H1 (cell line): ENCODE measurements at regions not wholly inside any gene's neighbourhood (a gene's known extent, or its start where the extent isn't known, plus 50 kb on each side); places are given as distances from the start of the nearest gene placed in this dataset.

Source experiments
- CTCF ChIA-PET: fragments of 300-600 bp; sonication (Branson Sonifier 250); formaldehyde crosslinking; loops from one replicate; lab custom pipeline; 2021; ENCODE audit not compliant: partially characterized antibody; lab: Charles Lee
- POLR2A ChIA-PET: fragments of 300-600 bp; sonication (Branson Sonifier 250); formaldehyde crosslinking; loops from one replicate; lab custom pipeline; 2021; ENCODE audit warnings: inconsistent platforms; ENCODE audit not compliant: partially characterized antibody; lab: Charles Lee
- DNase-seq, 2 experiments: peaks; one replicate each; pipeline versions ENCODE4 v3.0.0 to v3.0.0-alpha.2; 2010 to 2022; ENCODE audit warnings: low spot score in 2 of 2, low read depth in 1 of 2, mixed read lengths in 1 of 2
- FAIRE-seq: peaks from 2 replicates; lab custom pipeline; 2011; peaks lifted over from hg19 to GRCh38; lab: Jason Lieb, UNC
- H2AFZ ChIP-seq: 2 replicates; pipeline ENCODE4 v1.8.1; 2012; ENCODE audit warnings: low read length, inconsistent platforms
- H2AK5ac ChIP-seq: 2 replicates; pipeline ENCODE4 v1.6.1; 2013; ENCODE audit warnings: low read depth, low read length
- H2BK120ac ChIP-seq: replicated peaks from 2 replicates; pipeline ENCODE3; 2013; ENCODE audit warnings: low read depth, low read length, inconsistent platforms
- H2BK12ac ChIP-seq: 2 replicates; pipeline ENCODE4 v1.6.1; 2013; ENCODE audit warnings: low read depth, low read length
- H2BK15ac ChIP-seq: 2 replicates; pipeline ENCODE4 v1.6.1; 2013; ENCODE audit warnings: low read length
- H2BK20ac ChIP-seq: 2 replicates; pipeline ENCODE4 v1.6.1; 2013; ENCODE audit warnings: low read length
- H2BK5ac ChIP-seq: 2 replicates; pipeline ENCODE4 v1.6.1; 2013; ENCODE audit warnings: low read depth, low read length
- H3K14ac ChIP-seq: 2 replicates; pipeline ENCODE4 v1.6.1; 2013; ENCODE audit warnings: inconsistent platforms; ENCODE audit not compliant: insufficient read length
- H3K18ac ChIP-seq: 2 replicates; pipeline ENCODE4 v1.6.1; 2013; ENCODE audit warnings: low read length; ENCODE audit errors: extremely low read depth
- H3K23ac ChIP-seq: 2 replicates; pipeline ENCODE4 v1.6.1; 2013; ENCODE audit warnings: inconsistent platforms; ENCODE audit not compliant: insufficient read length
- H3K23me2 ChIP-seq: 2 replicates; pipeline ENCODE4 v1.6.1; 2013; ENCODE audit warnings: low read depth, low read length
- H3K27ac ChIP-seq: 2 replicates; pipeline ENCODE4 v1.6.1; 2011; ENCODE audit warnings: low read depth, low read length, inconsistent platforms
- H3K27me3 ChIP-seq, 4 experiments: replicated peaks in 1 of 4; 1 replicate in 1 of 4; 2 replicates in 3 of 4; pipeline versions ENCODE4 v1.6.1 to v1.8.1; 2011 to 2013; ENCODE audit warnings: low read length in 3 of 4, mild to moderate bottlenecking in 3 of 4, inconsistent platforms in 2 of 4, mixed read lengths in 2 of 4, moderate library complexity in 1 of 4; ENCODE audit not compliant: control insufficient read depth in 3 of 4, insufficient read depth in 3 of 4; ENCODE audit errors: extremely low read depth in 1 of 4
- H3K36me3 ChIP-seq, 4 experiments: 2 replicates each; pipeline versions ENCODE4 v1.6.1 to v1.8.1; 2011 to 2013; ENCODE audit warnings: mild to moderate bottlenecking in 4 of 4, low read length in 3 of 4, moderate library complexity in 2 of 4, control low read depth in 1 of 4, inconsistent platforms in 1 of 4; ENCODE audit not compliant: insufficient read depth in 4 of 4, control insufficient read depth in 2 of 4
- H3K4ac ChIP-seq: replicated peaks from 2 replicates; pipeline ENCODE3; 2013; ENCODE audit warnings: low read length, low read depth, mixed read lengths, inconsistent platforms; ENCODE audit not compliant: insufficient read length
- H3K4me1 ChIP-seq, 4 experiments: replicated peaks in 1 of 4; 1 replicate in 1 of 4; 2 replicates in 3 of 4; pipeline versions ENCODE4 v1.6.1 to v1.8.1; 2011 to 2013; ENCODE audit warnings: low read length in 3 of 4, inconsistent platforms in 2 of 4, mixed read lengths in 1 of 4; ENCODE audit not compliant: insufficient read depth in 4 of 4, control insufficient read depth in 3 of 4
- H3K4me2 ChIP-seq, 2 experiments: 2 replicates each; pipeline versions ENCODE4 v1.6.1 to v1.8.1; 2011 to 2013; ENCODE audit warnings: low read depth in 2 of 2, low read length in 2 of 2, control low read depth in 1 of 2, inconsistent platforms in 1 of 2, mild to moderate bottlenecking in 1 of 2; ENCODE audit not compliant: insufficient read depth in 1 of 2
- H3K4me3 ChIP-seq, 4 experiments: fragments of 200-600, 300-600 bp in 1 of 4; sonication (generic), shearing (Covaris generic), sonication (Bioruptor Twin) in 1 of 4; 2 replicates each; pipeline versions ENCODE4 v1.5.1 to v1.8.1; 2011 to 2016; ENCODE audit warnings: low read length in 4 of 4, low read depth in 3 of 4, control low read depth in 2 of 4, inconsistent platforms in 2 of 4, mild to moderate bottlenecking in 2 of 4, mixed read lengths in 1 of 4, moderate library complexity in 1 of 4; ENCODE audit not compliant: insufficient read depth in 2 of 4; ENCODE audit errors: extremely low read depth in 1 of 4
- H3K56ac ChIP-seq: replicated peaks from 2 replicates; pipeline ENCODE3; 2013; ENCODE audit warnings: low read depth, mild to moderate bottlenecking, mixed read lengths, low read length, inconsistent platforms; ENCODE audit not compliant: insufficient read length
- H3K79me1 ChIP-seq: 2 replicates; pipeline ENCODE4 v1.6.1; 2013; ENCODE audit warnings: low read depth, low read length, control low read depth
- H3K79me2 ChIP-seq, 2 experiments: 2 replicates each; pipeline versions ENCODE4 v1.6.1 to v1.8.1; 2012 to 2013; ENCODE audit warnings: low read length in 2 of 2, mild to moderate bottlenecking in 2 of 2, inconsistent platforms in 1 of 2; ENCODE audit not compliant: insufficient read depth in 2 of 2, control insufficient read depth in 1 of 2
- H3K9ac ChIP-seq, 4 experiments: replicated peaks in 1 of 4; 1 replicate in 1 of 4; 2 replicates in 3 of 4; pipeline versions ENCODE4 v1.6.1 to v1.8.1; 2011 to 2013; ENCODE audit warnings: low read depth in 3 of 4, low read length in 3 of 4, control low read depth in 2 of 4, mild to moderate bottlenecking in 2 of 4, moderate library complexity in 2 of 4, inconsistent platforms in 1 of 4; ENCODE audit errors: extremely low read depth in 1 of 4
- H3K9me3 ChIP-seq, 2 experiments: 2 replicates each; pipeline versions ENCODE4 v1.6.1 to v1.8.1; 2012 to 2013; ENCODE audit warnings: mild to moderate bottlenecking in 2 of 2, moderate library complexity in 2 of 2, control low read depth in 1 of 2, inconsistent platforms in 1 of 2, low read depth in 1 of 2, low read length in 1 of 2, mixed read lengths in 1 of 2; ENCODE audit not compliant: insufficient read depth in 2 of 2
- H4K20me1 ChIP-seq, 2 experiments: replicated peaks in 1 of 2; 2 replicates each; pipeline versions ENCODE3 to v1.8.1; 2011 to 2013; ENCODE audit warnings: inconsistent platforms in 2 of 2, low read length in 2 of 2, mild to moderate bottlenecking in 1 of 2; ENCODE audit not compliant: insufficient read depth in 2 of 2, control insufficient read depth in 1 of 2
- H4K5ac ChIP-seq: 2 replicates; pipeline ENCODE4 v1.6.1; 2013; ENCODE audit warnings: low read length, low read depth, mixed read lengths, inconsistent platforms; ENCODE audit not compliant: insufficient read length
- H4K8ac ChIP-seq: 2 replicates; pipeline ENCODE4 v1.8.0; 2013; ENCODE audit warnings: mild to moderate bottlenecking, moderate library complexity, low read length, inconsistent platforms; ENCODE audit not compliant: insufficient read depth; ENCODE audit errors: extremely low read depth
- H4K91ac ChIP-seq: replicated peaks from 2 replicates; pipeline ENCODE3; 2013; ENCODE audit warnings: low read length, mixed read lengths, inconsistent platforms; ENCODE audit not compliant: insufficient read length
- CBX5 ChIP-seq: fragments of 300-800, 300-1000 bp; sonication (generic); IDR thresholded peaks from 2 replicates; pipeline ENCODE4 v1.7.1; 2016; ENCODE audit warnings: antibody characterized with exemption, low read length, low read depth
- CEBPB ChIP-seq: IDR thresholded peaks from 2 replicates; pipeline ENCODE4 v1.6.1; 2012; ENCODE audit warnings: low read depth, low read length
- HDAC2 ChIP-seq, 2 experiments: fragments of 300-600 bp in 1 of 2; sonication (generic) in 1 of 2; IDR thresholded peaks; 2 replicates each; pipeline ENCODE4 v1.6.1; 2011 to 2012; ENCODE audit warnings: low read depth in 2 of 2, low read length in 2 of 2, mild to moderate bottlenecking in 2 of 2, moderate library complexity in 2 of 2, borderline replicate concordance in 1 of 2, inconsistent platforms in 1 of 2
- KDM4A ChIP-seq: IDR thresholded peaks from one replicate; pipeline ENCODE4 v1.7.1; 2012; ENCODE audit warnings: low read depth, mild to moderate bottlenecking, moderate library complexity, low read length, inconsistent platforms; ENCODE audit not compliant: severe bottlenecking
- PHF8 ChIP-seq: fragments of 200-600 bp; sonication (generic); conservative IDR thresholded peaks from 2 replicates; pipeline ENCODE4 v1.7.1; 2012; ENCODE audit warnings: low read depth, mild to moderate bottlenecking, inconsistent platforms, low read length, moderate library complexity
- POU5F1 ChIP-seq: IDR thresholded peaks from 2 replicates; pipeline ENCODE4 v1.6.1; 2011; ENCODE audit warnings: low read depth, mild to moderate bottlenecking, low read length, moderate library complexity
- RAD21 ChIP-seq, 2 experiments: IDR thresholded peaks in 1 of 2; conservative IDR thresholded peaks in 1 of 2; 2 replicates each; pipeline ENCODE4 v1.6.1; 2011; ENCODE audit warnings: low read depth in 2 of 2, low read length in 2 of 2, improper control_type of control experiment in 1 of 2, inconsistent platforms in 1 of 2, mild to moderate bottlenecking in 1 of 2, moderate library complexity in 1 of 2
- RBBP5 ChIP-seq: IDR thresholded peaks from 2 replicates; pipeline ENCODE4 v1.7.1; 2012; ENCODE audit warnings: low read depth, mild to moderate bottlenecking, inconsistent platforms, low read length, moderate library complexity, borderline replicate concordance
- RNF2 ChIP-seq: fragments of 200-900, 300-1000 bp; sonication (generic); IDR thresholded peaks from 2 replicates; pipeline ENCODE4 v1.7.1; 2016; ENCODE audit warnings: borderline replicate concordance, low read depth, mild to moderate bottlenecking, antibody characterized with exemption, low read length; ENCODE audit not compliant: poor library complexity, severe bottlenecking; ENCODE audit errors: missing control alignments
- SP2 ChIP-seq: IDR thresholded peaks from 2 replicates; pipeline ENCODE4 v1.6.1; 2012; ENCODE audit warnings: mild to moderate bottlenecking, low read length, inconsistent platforms
- SRF ChIP-seq: IDR thresholded peaks from 2 replicates; pipeline ENCODE4 v1.6.1; 2011; ENCODE audit warnings: mild to moderate bottlenecking, low read depth, low read length, moderate library complexity
- TAF1 ChIP-seq: IDR thresholded peaks from 2 replicates; pipeline ENCODE4 v1.6.1; 2011; ENCODE audit warnings: mild to moderate bottlenecking, low read depth, low read length
- WGBS, 2 experiments: shearing (Covaris generic) in 1 of 2; methylation state at CpG; one replicate each; pipeline versions ENCODE4 v1.1.6 to v1.1.7; 2013 to 2015; ENCODE audit warnings: low lambda C conversion rate in 2 of 2, mixed read lengths in 2 of 2, inconsistent platforms in 1 of 2, low coverage in 1 of 2, missing lambda C conversion rate in 1 of 2; ENCODE audit not compliant: insufficient replicate concordance in 2 of 2, insufficient coverage in 1 of 2, insufficient read length in 1 of 2; ENCODE audit errors: extremely low coverage in 1 of 2, missing lambda C conversion rate in 1 of 2; 5-methylcytosine and 5-hydroxymethylcytosine counted together

GRCh38 chr7:106770191-106770590 lies 94.9 kb upstream of the PIK3CG start:
- H3K9ac ChIP-seq, result no peak overlapping the region
- no peak overlapping the region for H3K4me3 ChIP-seq
- no peak overlapping the region for H2AK5ac ChIP-seq
- DNase-seq, result no peak
- H2BK15ac ChIP-seq, result no peak overlapping the region
- no peaks in the 10 kb centered on the region for H3K23me2 ChIP-seq
- no peaks in the 10 kb centered on the region for H3K36me3 ChIP-seq
- TF ChIP-seq RNF2 (no peak), CBX5 (no peak), CEBPB (no peak), RBBP5 (no peak), SP2 (no peak), PHF8 (no peak), KDM4A (no peak), HDAC2 (IDR thresholded peaks at IDR 0.05; ENCODE audit: borderline replicate concordance in 1 of 2, low read depth in 2 of 2, low read length in 2 of 2) (no peak), SRF (no peak), TAF1 (no peak), POU5F1 (no peak), RAD21 (IDR thresholded peaks at IDR 0.05 in 1 of 2, conservative IDR thresholded peaks at IDR 0.05 in 1 of 2; ENCODE audit: low read depth in 2 of 2, low read length in 2 of 2) (no peak)
- H3K23ac ChIP-seq, result no peak overlapping the region
- POLR2A ChIA-PET, result no interaction called here
- no peak overlapping the region for H3K56ac ChIP-seq
- H2AFZ ChIP-seq, result no peak overlapping the region
- no peak overlapping the region for H2BK5ac ChIP-seq
- H3K4me1 ChIP-seq, result no peaks in the 10 kb centered on the region; a peak in 1 of 7 replicates
- no peak overlapping the region for H4K91ac ChIP-seq
- no peak overlapping the region for H2BK12ac ChIP-seq
- H4K8ac ChIP-seq, result no peak overlapping the region
- H3K4ac ChIP-seq, result no peak overlapping the region
- H4K5ac ChIP-seq, result no peak overlapping the region
- no peak overlapping the region for H3K4me2 ChIP-seq
- no peaks in the 10 kb centered on the region for H3K79me2 ChIP-seq
- no peak overlapping the region for H3K18ac ChIP-seq
- CTCF ChIA-PET, result interaction anchor here (1.3 kb wide), 1 partner anchor 9 kb away, joined by 4 read pairs; no protein-coding TSS in a partner anchor
- H3K27me3 ChIP-seq, result no peaks in the 10 kb centered on the region
- no peaks in the 10 kb centered on the region for H3K9me3 ChIP-seq
- no peak for FAIRE-seq
- H4K20me1 ChIP-seq, result no peaks in the 10 kb centered on the region
- H2BK120ac ChIP-seq, result no peak overlapping the region
- H2BK20ac ChIP-seq, result no peak overlapping the region
- WGBS, 2 experiments, result 89% methylated on average over 2 of the region's 2 CpGs; no CpG with 5 or more reads in 1 of the 2 experiments
- H3K79me1 ChIP-seq, result no peaks in the 10 kb centered on the region
- no peak overlapping the region for H3K14ac ChIP-seq
- no peak overlapping the region for H3K27ac ChIP-seq
